ENCODE measurements at regions not wholly inside any gene's neighbourhood (a gene's known extent, or its start where the extent isn't known, plus 50 kb on each side); places are given as distances from the start of the nearest gene placed in this dataset.
"Not testable (repeated sequence)": the region's sequence is repeated elsewhere in the genome, so short reads cannot be mapped to it uniquely, and the experiment has no call there.

DNA sequence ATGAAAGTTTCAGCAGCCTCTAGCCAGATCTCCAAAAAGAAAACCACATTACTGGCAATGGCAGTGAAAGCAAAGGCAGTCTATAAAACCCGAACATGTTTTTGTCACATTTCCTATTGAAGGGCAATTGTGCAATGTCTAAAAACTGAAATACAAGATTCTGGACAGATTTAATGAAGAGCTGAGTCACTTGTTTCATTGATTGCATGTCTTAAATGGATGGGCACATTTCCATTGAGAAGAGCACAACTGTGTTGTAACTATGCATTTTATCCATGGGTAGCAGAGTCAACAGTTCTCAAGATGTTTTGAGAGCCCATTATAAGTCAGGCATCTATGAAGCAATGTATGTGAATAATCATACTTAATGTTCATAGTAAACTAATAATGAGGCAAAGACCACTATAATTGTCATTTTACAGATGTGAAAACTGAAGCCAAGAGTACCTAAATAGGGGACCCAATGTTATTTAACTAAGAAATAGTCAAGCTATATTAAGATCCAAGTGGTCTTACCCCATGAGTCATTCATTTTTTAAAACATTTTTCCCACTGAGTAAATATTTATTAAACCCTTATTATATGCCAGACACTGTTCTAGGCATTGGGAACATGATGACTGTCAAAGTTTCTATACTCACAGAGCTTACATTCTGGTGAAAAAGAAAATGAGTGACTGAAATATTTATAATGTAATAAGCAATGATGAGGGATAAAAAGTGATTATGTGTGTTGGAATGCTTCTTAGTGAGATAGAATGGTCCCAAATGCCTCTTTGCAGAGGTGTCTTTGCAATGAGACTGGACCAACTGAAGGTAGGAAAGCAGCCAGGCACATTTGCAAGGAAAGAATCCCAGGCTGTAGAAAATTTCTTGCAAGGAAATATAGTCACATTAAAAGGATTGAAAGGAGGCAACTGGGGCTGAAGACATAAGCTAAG is 818.9 kb upstream of the ACVR2A start:
- DNase-seq (ENCODE audit: low read depth in 2 of 2) = no peak

DNA sequence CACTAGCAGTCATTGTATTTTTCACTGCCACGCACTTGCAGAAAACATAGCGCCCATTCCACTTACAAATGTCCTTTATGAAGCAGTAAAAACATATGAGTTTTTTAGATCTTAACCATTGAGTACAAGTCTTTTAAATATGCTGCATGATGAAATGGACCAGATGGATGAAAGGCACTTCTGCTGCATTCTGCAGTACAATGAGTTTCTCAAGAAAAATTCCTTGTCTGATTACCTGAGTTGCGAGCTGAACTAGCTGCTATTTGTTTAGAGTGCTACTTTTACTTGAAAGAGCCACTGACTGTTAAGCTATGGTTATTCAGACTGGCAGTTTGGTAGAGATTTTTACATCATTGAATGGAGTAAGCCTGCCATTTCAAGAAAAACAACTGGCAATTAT is 825.5 kb upstream of the ACVR2A start:
- no peak for DNase-seq (ENCODE audit: low read depth in 2 of 2)

DNA sequence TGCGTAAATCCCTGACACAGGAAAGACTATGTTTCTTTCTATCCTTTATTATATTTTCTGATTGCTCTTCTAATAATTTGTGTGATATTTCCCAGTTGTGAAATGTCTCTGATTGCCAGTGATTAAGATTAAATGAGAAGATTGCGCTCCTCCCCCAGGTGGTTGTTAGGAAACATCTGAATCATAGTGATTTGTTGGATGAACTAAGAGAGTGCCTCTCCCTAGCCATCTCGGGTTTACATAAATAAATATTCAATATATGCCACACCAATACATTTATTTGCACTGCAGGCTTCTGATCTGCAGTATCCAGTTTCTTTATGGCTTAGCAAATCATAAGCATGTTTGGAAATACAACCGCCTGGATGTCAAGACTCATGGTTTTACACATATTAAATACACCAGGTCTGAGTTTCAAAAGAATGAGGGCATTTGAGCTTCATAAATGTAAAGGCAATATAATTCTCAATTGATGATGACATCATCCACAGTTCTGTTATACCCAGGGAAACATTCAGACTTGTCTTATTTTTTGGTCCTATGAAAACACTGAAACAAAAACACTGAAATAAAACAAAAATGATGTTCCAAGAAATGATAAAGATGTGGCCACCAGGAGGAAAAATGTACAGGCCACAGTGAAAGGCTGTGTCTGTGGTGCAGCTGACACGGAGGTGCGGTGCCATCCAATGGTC is 826.7 kb upstream of the ACVR2A start:
- DNase-seq (ENCODE audit: low read depth in 2 of 2) = no peak

DNA sequence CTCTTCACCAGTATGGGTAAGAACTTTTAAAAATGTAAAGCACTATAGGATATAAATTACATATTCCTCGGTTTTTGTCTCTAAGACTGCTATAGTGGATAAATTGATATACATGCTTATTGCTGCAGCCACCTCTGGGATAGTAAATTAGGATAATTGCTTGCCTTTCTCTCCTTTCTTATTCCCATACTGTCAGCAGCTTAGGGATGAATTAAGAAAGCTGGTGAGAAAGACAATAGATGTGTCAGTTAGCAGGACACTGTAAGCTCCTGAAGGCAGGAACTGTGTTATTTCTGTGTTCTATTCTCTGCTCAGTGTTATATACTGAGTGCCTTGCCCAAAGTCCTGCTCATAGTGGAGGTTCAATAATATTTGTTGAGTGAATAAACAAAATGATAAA is 828.6 kb upstream of the ACVR2A start:
- DNase-seq (ENCODE audit: low read depth in 2 of 2) = no peak

DNA sequence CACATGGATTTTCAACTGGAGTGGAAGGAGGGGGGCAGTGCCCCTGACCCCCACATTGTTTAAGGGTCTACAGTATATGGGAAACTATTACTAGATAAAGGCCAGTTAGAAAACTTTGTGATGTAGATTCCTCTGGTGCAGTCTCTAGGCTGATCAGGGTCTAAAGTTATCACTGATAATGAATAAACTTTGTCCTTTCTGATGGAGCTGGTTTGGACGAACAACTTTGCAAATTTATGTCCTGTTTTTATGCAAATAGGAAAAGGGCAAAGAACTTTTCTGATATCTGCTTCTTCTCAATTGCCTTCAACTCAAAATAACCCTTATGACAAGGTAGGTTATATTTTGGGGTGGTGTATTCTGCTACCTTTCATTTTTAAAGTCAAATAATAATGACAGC is 829.2 kb upstream of the ACVR2A start:
- no peak for DNase-seq (ENCODE audit: low read depth in 2 of 2)

DNA sequence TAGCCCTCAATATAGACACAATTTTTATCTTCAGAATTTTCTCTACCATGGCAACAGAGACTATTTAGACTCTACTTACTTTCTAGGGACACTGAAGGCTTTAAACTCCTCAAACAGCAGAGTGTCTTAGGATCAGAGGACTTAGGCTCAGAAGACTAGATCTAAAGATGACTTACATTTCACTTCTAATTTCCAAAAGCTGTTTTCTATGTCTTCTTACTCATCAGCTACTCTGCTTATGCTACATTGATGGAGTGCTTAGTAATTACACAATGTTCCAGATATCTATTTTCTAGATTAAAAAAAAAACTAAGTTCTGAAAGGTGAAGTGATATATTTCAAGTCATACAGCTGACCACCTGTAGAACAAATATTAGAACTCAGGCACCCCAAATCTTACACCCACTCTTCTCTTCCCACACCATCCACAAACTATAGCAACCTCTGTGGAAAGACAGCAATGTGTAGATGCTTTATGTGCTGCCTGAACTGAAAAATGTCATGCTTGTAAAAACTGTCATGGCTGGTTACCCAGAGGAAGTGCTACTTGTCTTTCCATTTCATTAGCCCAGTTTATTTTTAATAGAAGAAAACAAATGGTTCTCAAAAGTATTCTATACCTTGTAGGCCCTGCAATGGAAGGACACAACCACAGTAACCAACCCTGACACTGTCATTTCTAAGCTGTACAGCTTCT is 831.0 kb upstream of the ACVR2A start:
- no peak for DNase-seq (ENCODE audit: low read depth in 2 of 2)

DNA sequence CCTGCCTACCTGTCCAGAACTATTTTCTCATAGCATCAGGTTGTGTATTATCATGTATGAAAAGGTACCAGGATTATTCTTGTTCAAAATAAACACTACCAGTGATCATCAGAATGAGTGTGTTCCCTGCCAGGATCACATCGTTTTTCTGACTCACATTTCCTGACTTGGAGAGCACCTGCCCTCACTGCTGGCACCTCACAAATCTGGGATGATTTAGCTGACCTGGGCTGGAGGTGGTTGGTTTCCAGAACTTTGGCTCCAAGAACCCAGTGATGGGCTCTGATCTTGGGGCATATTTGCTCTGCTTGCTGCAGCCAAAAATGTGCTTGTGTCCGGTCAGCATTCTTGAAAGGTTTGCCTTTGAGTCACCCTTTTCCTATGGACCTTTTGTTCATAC is 836.3 kb upstream of the ACVR2A start:
- DNase-seq (ENCODE audit: low read depth in 2 of 2) = peak in 1 of 2 donors; percentile 26

DNA sequence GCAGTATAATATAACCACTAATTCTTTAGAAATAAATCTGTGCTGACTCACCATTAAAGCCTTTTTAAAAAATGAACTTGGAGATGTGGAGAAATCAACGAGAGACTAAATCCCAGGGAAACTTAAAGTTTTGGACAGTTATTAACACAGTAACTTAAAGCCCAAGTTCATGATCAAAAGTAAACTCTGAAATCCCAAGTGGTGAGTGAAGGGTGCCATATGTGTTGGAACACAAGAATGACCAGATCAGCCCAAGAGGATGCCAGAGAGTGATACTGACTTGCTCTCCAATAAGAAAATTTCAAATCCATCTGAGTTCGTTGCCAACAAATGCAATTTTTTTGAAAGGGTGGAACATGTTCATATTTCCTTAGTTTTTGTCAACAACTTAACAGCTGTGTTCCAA is 838.1 kb upstream of the ACVR2A start:
- peak in 1 of 2 donors; percentile 6 for DNase-seq (ENCODE audit: low read depth in 2 of 2)

DNA sequence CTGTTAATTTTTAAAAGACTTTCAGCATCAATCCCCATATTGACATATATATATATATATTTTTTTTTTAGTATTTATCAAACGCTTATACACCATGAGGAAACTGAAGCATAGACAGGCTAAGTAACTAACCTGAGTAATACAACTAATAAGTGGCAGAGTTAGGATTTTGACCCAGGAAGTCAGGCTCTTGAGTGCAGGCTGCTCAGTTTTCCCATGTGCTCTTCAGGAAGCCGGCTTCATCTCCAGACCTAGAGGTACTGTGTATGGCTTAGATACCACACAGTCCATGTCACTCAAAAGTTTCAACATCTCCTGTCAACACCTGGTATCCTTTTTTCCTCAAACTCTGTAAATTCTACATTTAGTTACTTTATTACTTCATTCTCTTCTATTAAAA is 841.7 kb upstream of the ACVR2A start:
- DNase-seq (ENCODE audit: low read depth in 2 of 2) = no peak

DNA sequence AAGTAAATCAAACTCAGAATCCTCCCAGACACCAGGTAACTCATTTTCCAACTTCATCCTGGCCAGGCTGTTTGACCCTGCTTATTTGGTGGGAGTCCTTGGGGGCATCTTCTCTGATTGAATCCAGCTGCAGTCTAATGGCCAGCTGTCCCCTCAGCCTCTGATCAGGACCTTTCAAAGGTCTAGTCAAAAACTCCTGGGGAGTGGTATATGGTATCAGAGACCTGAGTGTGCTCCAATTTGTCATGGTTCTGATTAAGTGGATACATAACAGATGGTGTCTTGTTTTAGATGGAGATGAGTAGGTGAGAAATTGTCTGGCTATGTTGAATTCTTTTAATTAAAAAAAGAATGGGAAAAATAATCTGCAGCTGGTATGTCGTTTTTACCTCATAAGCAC is 842.6 kb upstream of the ACVR2A start:
- DNase-seq (ENCODE audit: low read depth in 2 of 2) = no peak

DNA sequence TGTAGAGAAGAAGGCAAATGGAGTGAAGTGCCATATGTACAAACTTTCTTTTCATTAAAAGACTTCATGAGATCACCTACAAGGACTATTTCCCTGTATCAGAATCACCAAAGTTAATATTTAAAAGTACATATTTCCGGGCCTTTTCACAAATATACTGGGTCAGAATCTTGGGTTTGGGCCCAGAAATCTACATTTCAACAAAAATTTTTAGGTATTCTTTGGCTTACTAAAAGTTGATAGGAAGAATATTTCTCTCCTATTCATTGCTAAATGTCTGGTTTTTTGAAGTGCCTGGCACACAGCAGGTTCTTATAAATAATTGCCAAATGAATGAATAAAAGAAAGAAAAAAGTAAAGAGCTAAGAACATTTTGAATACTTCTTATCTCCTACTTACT is 843.8 kb upstream of the ACVR2A start:
- DNase-seq (ENCODE audit: low read depth in 2 of 2) = no peak

DNA sequence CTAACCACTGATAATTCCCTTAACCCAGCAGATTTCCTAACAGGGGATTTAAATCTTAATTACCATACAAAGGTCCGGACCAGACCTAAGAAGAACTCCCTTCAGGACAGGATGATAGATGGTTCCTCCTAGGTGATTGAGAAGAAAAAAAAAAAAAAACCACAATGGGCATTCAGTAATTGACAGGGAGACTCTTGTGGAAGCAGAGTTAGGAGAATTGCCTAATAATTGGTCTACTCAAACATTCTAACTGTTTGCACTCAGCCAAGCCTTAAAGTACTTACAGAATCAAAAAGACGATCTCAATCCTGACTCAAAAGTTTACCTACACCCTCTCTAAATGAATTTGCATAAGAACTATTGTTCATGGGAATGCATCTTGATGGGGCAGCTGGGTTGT is 844.7 kb upstream of the ACVR2A start:
- DNase-seq (ENCODE audit: low read depth in 2 of 2) = not testable (repeated sequence)

DNA sequence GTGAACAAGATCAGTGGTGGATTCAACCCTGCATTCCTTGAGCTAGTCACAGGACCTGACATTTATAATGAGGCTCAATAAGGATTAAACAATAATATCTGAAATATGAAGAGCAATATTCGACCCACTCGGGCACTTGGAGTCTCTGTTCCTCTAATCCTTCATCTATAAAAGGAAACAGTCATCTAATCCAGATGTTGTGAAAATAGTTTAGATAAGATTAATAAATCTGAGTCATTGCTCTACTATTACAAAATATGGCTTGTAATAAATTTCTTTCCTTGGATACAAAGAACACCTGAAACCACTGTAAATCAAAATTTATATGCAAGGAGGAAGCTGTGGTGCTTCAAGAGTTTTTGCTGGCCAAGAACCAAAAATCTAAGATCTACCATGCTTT is 846.9 kb upstream of the ACVR2A start:
- DNase-seq (ENCODE audit: low read depth in 2 of 2) = no peak

DNA sequence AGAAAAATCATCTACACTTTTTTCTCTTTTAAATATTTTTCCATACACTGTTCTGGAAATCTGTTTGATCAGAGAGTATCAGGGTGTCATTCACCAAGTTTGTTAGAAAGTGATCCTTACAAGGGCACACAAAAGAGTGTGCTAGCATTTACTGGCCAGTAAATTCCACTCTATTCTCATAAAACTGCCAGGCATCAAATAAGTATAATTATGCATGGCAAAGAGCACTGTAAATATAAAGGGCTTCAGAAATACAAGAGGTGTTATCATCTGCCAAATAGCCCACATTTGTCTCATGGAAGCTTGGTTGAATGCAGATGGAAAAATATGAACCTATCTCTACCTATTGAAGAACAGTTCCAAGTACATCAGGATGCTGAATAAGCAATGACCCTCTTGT is 847.3 kb upstream of the ACVR2A start:
- no peak for DNase-seq (ENCODE audit: low read depth in 2 of 2)

DNA sequence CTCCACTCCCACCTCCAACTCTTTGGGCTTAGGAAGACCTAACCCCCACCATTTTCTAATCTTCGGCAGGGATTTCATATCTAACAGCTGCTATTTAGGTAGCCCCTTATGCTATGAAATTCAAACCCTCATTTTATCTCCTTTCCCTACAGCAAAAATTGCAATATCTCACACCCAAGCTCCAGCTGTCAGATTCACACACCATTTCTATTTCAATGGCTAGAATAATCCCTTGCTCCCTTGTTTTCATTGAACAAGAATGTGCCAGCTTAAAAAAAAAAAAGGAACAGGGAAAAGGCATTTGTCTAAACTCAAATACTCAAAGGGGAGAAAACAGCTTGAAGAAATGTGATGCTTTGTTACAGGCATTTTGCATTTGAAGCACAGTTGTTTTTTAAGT is 850.6 kb upstream of the ACVR2A start:
- no peak for DNase-seq (ENCODE audit: low read depth in 2 of 2)

DNA sequence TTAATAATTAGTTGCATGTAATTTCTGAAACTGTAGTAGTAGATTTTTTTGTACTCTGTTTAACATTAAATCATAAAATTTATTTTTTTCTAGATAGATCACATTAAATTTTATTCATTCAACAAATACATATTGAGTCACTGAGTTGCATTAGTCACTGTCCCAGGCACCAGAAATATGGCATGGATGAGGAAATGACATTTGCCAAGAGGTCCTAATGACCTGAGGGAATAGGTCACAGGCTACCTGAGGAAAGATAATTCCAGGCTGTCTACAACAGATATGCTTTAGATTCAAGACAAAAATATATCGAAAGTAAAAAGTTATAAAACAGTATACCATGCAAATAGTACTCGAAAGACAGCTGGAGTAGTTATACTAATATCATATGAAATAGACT is 852.4 kb upstream of the ACVR2A start:
- no peak for DNase-seq (ENCODE audit: low read depth in 2 of 2)

DNA sequence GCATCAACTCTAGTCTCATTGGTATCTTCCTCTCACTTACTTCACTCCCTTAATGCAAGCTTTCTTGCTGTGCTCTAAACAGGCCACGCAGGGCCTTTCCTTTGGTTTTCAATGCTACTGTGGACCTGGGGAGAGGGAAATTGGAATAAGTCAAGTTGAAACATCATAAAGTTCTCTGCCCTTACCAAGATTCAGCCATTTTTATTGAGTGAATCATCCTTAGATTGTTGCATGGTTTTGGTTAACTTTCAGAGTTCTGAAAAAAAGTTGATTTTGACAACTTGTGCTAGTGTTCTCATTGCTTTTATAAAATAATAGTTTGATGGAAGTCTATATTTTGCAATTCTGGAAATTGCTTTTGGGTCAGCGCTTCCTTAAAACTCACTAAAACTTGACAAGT is 852.8 kb upstream of the ACVR2A start:
- DNase-seq (ENCODE audit: low read depth in 2 of 2) = no peak

DNA sequence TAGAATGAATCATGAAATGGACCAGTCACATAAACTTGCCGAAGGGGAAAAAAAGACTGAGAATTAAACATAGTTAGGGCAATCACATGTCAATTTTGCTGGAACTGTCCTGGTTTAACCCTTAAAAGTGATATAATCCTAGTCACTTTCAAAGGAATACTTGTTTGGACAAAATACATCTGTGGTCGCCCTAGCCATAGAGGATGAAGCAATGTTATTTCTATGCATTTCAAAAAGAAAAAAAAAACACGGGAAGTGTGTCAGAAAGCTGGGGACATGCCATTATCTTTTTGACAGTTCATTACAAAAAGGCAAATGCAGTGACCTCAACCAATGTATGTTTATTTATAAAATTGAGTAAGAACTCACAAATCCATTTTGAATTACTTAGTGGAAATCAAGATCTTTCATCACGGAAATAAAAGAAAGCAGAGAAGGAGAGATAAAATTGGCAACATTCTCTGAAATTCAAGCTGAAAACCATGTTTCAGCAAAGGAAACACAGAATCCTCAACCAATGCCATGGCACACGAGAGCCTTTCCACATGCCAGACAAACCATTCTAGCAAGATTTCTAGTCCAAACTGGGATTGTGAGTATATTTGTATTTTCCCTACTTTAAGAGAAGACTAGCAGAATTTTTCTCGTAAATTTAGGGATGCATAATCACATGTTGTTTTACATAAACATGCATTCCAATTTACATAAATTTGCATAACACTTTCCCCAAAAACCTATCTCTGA is 854.3 kb upstream of the ACVR2A start:
- no peak for DNase-seq (ENCODE audit: low read depth in 2 of 2)

DNA sequence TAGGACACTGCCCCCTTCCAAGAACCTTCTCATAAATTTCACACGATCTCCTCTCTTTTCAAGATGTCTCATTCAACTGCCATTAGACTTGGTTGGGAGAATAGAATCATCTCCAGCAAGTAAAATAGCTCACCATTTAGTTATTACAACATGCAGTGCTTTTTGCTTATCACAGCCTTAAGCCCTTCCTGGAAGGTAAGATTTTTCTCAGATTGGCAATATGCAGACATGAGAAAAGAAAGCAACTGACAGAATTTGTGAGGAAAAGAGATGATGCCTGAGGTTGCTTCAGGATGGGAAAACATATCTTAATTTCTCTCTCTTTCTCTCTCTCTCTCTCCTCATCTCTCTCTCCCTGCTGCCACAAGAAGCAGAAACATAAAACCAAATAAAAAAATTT is 855.1 kb upstream of the ACVR2A start:
- no peak for DNase-seq (ENCODE audit: low read depth in 2 of 2)

DNA sequence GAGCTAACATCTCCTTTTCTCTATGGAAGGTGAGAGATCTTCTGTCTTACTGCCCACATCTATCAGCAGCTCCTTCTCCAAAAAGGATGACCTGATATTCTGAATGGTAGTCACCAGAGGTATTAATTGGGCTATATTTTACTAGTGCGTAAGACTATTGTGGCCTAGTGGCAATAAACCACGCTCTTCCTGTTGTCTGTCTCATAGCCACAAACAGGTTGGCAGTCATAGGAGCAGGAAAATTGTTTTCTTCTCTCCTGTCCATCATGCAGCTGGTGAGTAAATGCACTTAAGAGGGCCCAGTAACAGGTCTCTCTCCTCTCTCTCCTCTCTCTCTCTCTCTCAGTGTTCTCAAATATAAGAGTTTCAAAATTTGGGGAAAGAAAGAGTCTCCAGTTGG is 856.8 kb upstream of the ACVR2A start:
- no peak for DNase-seq (ENCODE audit: low read depth in 2 of 2)

DNA sequence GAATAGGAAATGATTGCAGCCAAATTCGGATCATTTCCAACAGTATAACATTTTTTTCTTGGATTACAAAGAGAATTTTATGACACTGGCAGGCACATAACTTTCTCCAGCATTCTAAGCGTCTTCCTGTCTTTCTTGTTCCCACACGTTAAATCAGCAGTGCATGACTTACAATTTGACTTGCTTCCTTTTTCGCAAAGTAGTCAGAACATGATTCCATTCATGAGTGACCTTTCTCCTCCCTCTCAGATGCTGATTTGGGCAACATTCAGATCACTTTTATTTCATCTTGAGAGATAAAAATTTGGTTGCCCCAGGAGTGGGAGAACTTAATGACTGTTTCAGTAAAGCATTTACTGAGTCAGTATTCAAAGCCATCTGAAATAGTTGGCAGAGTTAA is 858.7 kb upstream of the ACVR2A start:
- DNase-seq (ENCODE audit: low read depth in 2 of 2) = peak in 1 of 2 donors; percentile 75

DNA sequence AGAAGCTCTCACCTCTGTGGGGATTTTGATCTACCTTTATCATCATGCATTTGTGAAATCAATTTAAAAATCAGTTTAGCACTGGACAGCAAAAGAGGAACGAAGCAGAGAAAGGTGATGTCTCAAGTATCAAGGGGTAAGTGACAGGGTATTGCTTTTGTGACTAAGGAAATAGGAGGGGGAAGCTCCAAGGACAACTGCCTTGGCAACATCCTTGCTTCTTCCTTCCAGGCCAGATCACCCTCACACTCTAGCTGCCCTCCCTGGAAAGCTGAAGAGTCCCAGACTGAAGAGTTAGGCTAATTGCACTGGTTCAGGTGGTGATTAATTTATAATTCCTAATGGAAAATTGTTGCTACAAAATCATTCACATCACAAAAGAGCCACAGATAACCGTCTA is 859.1 kb upstream of the ACVR2A start:
- DNase-seq (ENCODE audit: low read depth in 2 of 2) = no peak

Data from dermis microvascular lymphatic vessel endothelial cell (primary cell).